ENCODE measurements at regions not wholly inside any gene's neighbourhood (a gene's known extent, or its start where the extent isn't known, plus 50 kb on each side); places are given as distances from the start of the nearest gene placed in this dataset.
"Not testable (repeated sequence)": the region's sequence is repeated elsewhere in the genome, so short reads cannot be mapped to it uniquely, and the experiment has no call there.

DNA sequence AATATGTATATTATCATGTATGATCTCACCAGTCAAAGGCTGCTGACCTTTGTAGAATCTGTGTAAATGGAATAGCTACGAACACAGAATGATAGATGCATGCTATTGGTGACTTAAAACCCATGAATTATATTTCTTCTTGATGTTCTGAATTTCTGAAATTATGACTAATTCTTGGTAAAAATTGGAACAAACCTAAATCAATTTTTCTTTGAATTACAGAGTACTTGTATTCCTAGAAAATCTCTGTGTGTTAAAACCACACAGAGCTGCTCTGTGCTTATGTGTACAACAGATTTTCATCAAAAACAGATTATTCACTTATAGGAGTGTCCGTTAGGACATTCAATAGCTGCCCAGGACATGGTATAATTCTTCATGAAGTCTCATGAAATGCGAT, 108.3 kb upstream of the MDFIC start:
- Histone ChIP-seq H3K36me3 (no peaks in the 10 kb centered on the region), H3K9me3 (no peaks in the 10 kb centered on the region), H3K27me3 (replicated peaks; ENCODE audit: insufficient read depth) (no peaks in the 10 kb centered on the region), H3K27ac (no peak overlapping the region), H3K4me3 (no peak overlapping the region), H3K4me1 (ENCODE audit: control insufficient read depth in 1 of 2, low read depth in 2 of 2) (no peaks in the 10 kb centered on the region)
- DNase-seq (ENCODE audit: low spot score) (no peak), ATAC-seq (ENCODE audit: insufficient number of reproducible peaks, low FRiP score, low read depth) (no peak)
- no peak for TF ChIP-seq CTCF (IDR thresholded peaks at IDR 0.05)

DNA sequence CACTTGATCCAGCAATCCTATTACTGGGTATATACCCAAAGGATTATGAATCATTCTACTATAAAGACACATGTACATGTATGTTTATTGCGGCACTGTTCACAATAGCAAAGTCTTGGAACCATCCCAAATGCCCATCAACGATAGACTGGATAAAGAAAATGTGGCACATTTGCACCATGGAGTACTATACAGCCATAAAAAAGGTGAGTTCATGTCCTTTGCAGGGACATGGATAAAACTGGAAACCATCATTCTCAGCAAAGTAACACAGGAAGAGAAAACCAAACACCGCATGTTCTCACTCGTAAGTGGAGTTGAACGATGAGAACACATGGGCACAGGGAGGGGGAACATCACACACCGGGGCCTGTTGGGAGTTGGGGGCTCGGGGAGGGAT, 104.9 kb upstream of the MDFIC start:
- not testable (repeated sequence) for ATAC-seq (ENCODE audit: insufficient number of reproducible peaks, low FRiP score, low read depth); H3K27me3 ChIP-seq (replicated peaks; ENCODE audit: insufficient read depth)

GRCh38 chr7:114818501-114818900, 103.4 kb upstream of the MDFIC start:
- ATAC-seq (ENCODE audit: insufficient number of reproducible peaks, low FRiP score, low read depth): no peak
- no peaks in the 10 kb centered on the region for H3K27me3 ChIP-seq (replicated peaks; ENCODE audit: insufficient read depth)
- DNase-seq (ENCODE audit: low spot score): no peak
- peaks cover 10 to 26% of the 10 kb centered on the region in 2 donors for H3K4me1 ChIP-seq (ENCODE audit: control insufficient read depth in 1 of 2, low read depth in 2 of 2)
- TF ChIP-seq CTCF (IDR thresholded peaks at IDR 0.05): no peak
- no peaks in the 10 kb centered on the region for H3K9me3 ChIP-seq
- H3K36me3 ChIP-seq: no peaks in the 10 kb centered on the region
- no peak overlapping the region for H3K27ac ChIP-seq
- H3K4me3 ChIP-seq: no peak overlapping the region

More for the DNA sequence above, 104.9 kb upstream of the MDFIC start:
- not testable (repeated sequence) for H3K27ac ChIP-seq; H3K36me3 ChIP-seq; H3K9me3 ChIP-seq; DNase-seq (ENCODE audit: low spot score); H3K4me3 ChIP-seq
- H3K4me1 ChIP-seq (ENCODE audit: control insufficient read depth in 1 of 2, low read depth in 2 of 2): peaks cover 10 to 26% of the 10 kb centered on the region in 2 donors

GRCh38 chr7:114819616-114820362, 102.1 kb upstream of the MDFIC start:
- no peak for ATAC-seq (ENCODE audit: insufficient number of reproducible peaks, low FRiP score, low read depth)
- no peak for DNase-seq (ENCODE audit: low spot score)

DNA sequence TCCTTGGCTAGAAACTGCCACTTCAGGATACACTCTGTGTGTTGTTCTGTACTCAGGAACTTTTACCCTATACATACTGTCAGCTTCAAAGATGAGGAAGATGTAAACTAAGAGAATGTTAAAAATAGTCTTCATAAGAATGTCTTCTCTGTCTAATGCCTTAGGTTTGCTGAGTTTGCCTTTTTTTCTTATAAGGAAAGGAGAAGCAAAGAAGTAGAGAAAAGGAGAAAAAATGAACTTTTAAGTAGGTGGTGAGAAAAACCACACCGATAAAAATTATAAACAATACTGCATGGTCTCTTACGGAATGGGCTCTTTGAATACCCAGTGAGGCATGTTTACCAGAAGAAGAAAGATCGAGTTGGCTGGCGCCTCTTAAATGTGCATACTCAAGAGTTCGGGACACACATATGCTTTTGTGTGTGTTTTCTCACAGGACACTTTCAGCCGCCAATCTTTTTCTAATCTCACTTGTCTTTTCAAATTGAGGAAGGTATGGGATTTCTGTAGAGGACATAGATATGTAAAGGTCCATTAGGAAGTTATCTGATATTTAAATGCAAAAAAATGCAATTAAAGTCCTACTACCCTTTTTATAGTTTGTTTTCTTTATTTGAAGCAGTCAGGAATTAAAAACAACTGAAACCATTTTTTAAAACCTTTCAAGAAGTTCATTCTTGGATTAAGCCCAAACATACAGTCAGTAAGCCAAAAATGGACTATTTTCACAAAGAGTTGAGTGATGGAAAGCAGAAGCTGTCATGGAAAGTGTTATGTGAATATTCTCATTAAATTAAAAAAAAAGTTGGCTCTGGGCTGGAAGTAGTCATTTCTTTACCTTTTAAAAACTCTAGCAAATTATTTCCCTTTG, 100.6 kb upstream of the MDFIC start:
- peak overlapping the region; percentile 19 for H3K4me3 ChIP-seq
- no peaks in the 10 kb centered on the region for H3K36me3 ChIP-seq
- H3K4me1 ChIP-seq (ENCODE audit: control insufficient read depth in 1 of 2, low read depth in 2 of 2): peaks cover 10 to 26% of the 10 kb centered on the region in 2 donors
- no peak for ATAC-seq (ENCODE audit: insufficient number of reproducible peaks, low FRiP score, low read depth)
- H3K27me3 ChIP-seq (replicated peaks; ENCODE audit: insufficient read depth): no peaks in the 10 kb centered on the region
- DNase-seq (ENCODE audit: low spot score): no peak
- TF ChIP-seq CTCF (IDR thresholded peaks at IDR 0.05): no peak
- H3K9me3 ChIP-seq: no peaks in the 10 kb centered on the region
- H3K27ac ChIP-seq: no peak overlapping the region

More at GRCh38 chr7:114819616-114820362, 102.1 kb upstream of the MDFIC start:
- peaks cover 10 to 26% of the 10 kb centered on the region in 2 donors for H3K4me1 ChIP-seq (ENCODE audit: control insufficient read depth in 1 of 2, low read depth in 2 of 2)
- H3K4me3 ChIP-seq: peak overlapping the region; percentile 5
- no peaks in the 10 kb centered on the region for H3K36me3 ChIP-seq
- TF ChIP-seq CTCF (IDR thresholded peaks at IDR 0.05): no peak
- no peaks in the 10 kb centered on the region for H3K27me3 ChIP-seq (replicated peaks; ENCODE audit: insufficient read depth)
- H3K9me3 ChIP-seq: no peaks in the 10 kb centered on the region
- H3K27ac ChIP-seq: peak overlapping the region in 1 of 2 donors; percentile 42
